ENCODE measurements at regions not wholly inside any gene's neighbourhood (a gene's known extent, or its start where the extent isn't known, plus 50 kb on each side); places are given as distances from the start of the nearest gene placed in this dataset.

- no peak overlapping the region for H3K27ac ChIP-seq
- intact Hi-C loops (cut with DNase I; ENCODE audit: low total_unique reads): no loop called here
- no peaks in the 10 kb centered on the region for H3K27me3 ChIP-seq
- H3K4me3 ChIP-seq: no peak overlapping the region
- no peak for DNase-seq (ENCODE audit: low spot score in 2 of 2)
- no peaks in the 10 kb centered on the region for H3K4me1 ChIP-seq
- H3K36me3 ChIP-seq: no peaks in the 10 kb centered on the region
- H3K9me3 ChIP-seq: no peaks in the 10 kb centered on the region
- no peak for TF ChIP-seq POLR2AphosphoS5 (IDR thresholded peaks at IDR 0.05)
- TF ChIP-seq CTCF (IDR thresholded peaks at IDR 0.05): no peak
- no peak for TF ChIP-seq POLR2A (IDR thresholded peaks at IDR 0.05)
Observed at GRCh38 chr5:52554293-52554692, 233.4 kb upstream of the ITGA1 start.

- Histone ChIP-seq H3K4me3 (no peak overlapping the region), H3K9me3 (no peaks in the 10 kb centered on the region), H3K36me3 (no peaks in the 10 kb centered on the region), H3K27me3 (peaks cover 0 to 5% of the 10 kb centered on the region in 2 donors), H3K4me1 (no peaks in the 10 kb centered on the region), H3K27ac (no peak overlapping the region)
- intact Hi-C loops (cut with DNase I; ENCODE audit: low total_unique reads): no loop called here
- TF ChIP-seq POLR2A (IDR thresholded peaks at IDR 0.05) (no peak), POLR2AphosphoS5 (IDR thresholded peaks at IDR 0.05) (no peak), CTCF (IDR thresholded peaks at IDR 0.05) (no peak)
- no peak for DNase-seq (ENCODE audit: low spot score in 2 of 2)
Observed at GRCh38 chr5:52560366-52560765, 227.3 kb upstream of the ITGA1 start.

GRCh38 chr5:52562473-52562872, 225.2 kb upstream of the ITGA1 start:
- peaks cover 0 to 5% of the 10 kb centered on the region in 2 donors for H3K27me3 ChIP-seq
- no peak overlapping the region for H3K4me3 ChIP-seq
- TF ChIP-seq POLR2A (IDR thresholded peaks at IDR 0.05) (no peak), CTCF (IDR thresholded peaks at IDR 0.05) (no peak), POLR2AphosphoS5 (IDR thresholded peaks at IDR 0.05) (no peak)
- no peaks in the 10 kb centered on the region for H3K36me3 ChIP-seq
- H3K27ac ChIP-seq: no peak overlapping the region
- H3K9me3 ChIP-seq: no peaks in the 10 kb centered on the region
- DNase-seq (ENCODE audit: low spot score in 2 of 2): no peak
- H3K4me1 ChIP-seq: no peaks in the 10 kb centered on the region
- intact Hi-C loops (cut with DNase I; ENCODE audit: low total_unique reads): no loop called here

- intact Hi-C loops (cut with DNase I; ENCODE audit: low total_unique reads): no loop called here
Observed at GRCh38 chr5:52564587-52564986, 223.1 kb upstream of the ITGA1 start.

GRCh38 chr5:52577546-52577945, 210.2 kb upstream of the ITGA1 start:
- Histone ChIP-seq H3K27ac (no peak overlapping the region), H3K4me3 (no peak overlapping the region), H3K36me3 (no peaks in the 10 kb centered on the region), H3K27me3 (no peaks in the 10 kb centered on the region), H3K9me3 (no peaks in the 10 kb centered on the region), H3K4me1 (no peaks in the 10 kb centered on the region)
- intact Hi-C loops (cut with DNase I; ENCODE audit: low total_unique reads): no loop called here
- DNase-seq (ENCODE audit: low spot score in 2 of 2): no peak
- TF ChIP-seq POLR2A (IDR thresholded peaks at IDR 0.05) (no peak), POLR2AphosphoS5 (IDR thresholded peaks at IDR 0.05) (no peak), CTCF (IDR thresholded peaks at IDR 0.05) (no peak)

More at GRCh38 chr5:52564587-52564986, 223.1 kb upstream of the ITGA1 start:
- H3K4me1 ChIP-seq: no peaks in the 10 kb centered on the region
- H3K36me3 ChIP-seq: no peaks in the 10 kb centered on the region
- peaks cover 0 to 5% of the 10 kb centered on the region in 2 donors for H3K27me3 ChIP-seq
- DNase-seq (ENCODE audit: low spot score in 2 of 2): no peak
- H3K27ac ChIP-seq: no peak overlapping the region
- H3K9me3 ChIP-seq: no peaks in the 10 kb centered on the region
- no peak for TF ChIP-seq POLR2A (IDR thresholded peaks at IDR 0.05)
- H3K4me3 ChIP-seq: no peak overlapping the region

- no peaks in the 10 kb centered on the region for H3K36me3 ChIP-seq
- no peak for TF ChIP-seq POLR2AphosphoS5 (IDR thresholded peaks at IDR 0.05)
- TF ChIP-seq CTCF (IDR thresholded peaks at IDR 0.05): no peak
- no peak for TF ChIP-seq POLR2A (IDR thresholded peaks at IDR 0.05)
- no peaks in the 10 kb centered on the region for H3K27me3 ChIP-seq
- no peak overlapping the region for H3K4me3 ChIP-seq
- H3K27ac ChIP-seq: no peak overlapping the region
- no peak for DNase-seq (ENCODE audit: low spot score in 2 of 2)
- no peaks in the 10 kb centered on the region for H3K4me1 ChIP-seq
- intact Hi-C loops (cut with DNase I; ENCODE audit: low total_unique reads): no loop called here
- H3K9me3 ChIP-seq: peaks cover 0 to 3% of the 10 kb centered on the region in 2 donors
Observed at GRCh38 chr5:52579391-52579790, 208.3 kb upstream of the ITGA1 start.
